ENCODE measurements at regions not wholly inside any gene's neighbourhood (a gene's known extent, or its start where the extent isn't known, plus 50 kb on each side); places are given as distances from the start of the nearest gene placed in this dataset.
A peak's percentile ranks its signal among the peaks of the same experiment; 100 is the strongest.

DNA sequence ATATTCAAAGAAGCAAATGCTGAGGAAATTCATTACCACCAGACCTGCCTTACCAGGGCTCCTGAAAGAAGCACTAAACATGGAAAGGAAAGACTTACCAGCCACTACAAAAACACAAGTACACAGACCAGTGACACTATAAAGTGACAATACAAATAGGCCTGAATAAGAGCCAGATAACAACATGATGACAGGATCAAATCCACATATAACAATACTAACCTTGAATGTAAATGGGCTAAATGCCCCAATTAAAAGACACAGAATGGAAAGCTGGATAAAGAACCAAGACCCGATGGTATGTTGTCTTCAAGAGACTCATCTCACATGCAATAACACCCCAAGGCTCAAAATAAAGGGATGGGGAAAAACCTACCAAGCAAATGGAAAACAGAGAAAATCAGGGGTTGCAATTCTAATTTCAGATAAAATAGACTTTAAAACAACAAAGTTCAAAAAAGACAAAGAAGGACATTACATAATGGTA lies 353.4 kb downstream of the LNPK start:
- no peak for DNase-seq
- TF ChIP-seq GATA1 (IDR thresholded peaks at IDR 0.05; ENCODE audit: low read depth, low read length) (no peak), POLR2A (IDR thresholded peaks at IDR 0.05; ENCODE audit: low read length) (no peak)

DNA sequence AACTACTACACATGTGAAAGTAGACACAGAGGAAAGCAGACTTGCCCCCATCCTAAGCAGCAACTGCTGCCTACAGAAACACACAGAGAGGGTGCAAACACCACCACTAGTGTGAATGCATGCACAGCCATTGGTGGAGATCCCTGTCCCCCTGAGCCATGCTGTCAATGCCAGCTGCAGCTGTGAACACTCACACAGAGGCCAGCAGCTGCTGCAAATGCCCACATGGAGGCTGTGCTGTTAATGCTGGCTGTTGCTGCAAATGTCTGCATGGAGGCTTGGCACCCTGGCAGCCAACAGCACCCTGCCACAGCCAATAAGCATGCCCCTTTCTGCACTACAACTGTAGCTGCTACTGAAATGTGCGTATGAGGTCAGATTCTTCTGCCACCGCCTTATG lies 355.0 kb downstream of the LNPK start:
- TF ChIP-seq POLR2A (IDR thresholded peaks at IDR 0.05; ENCODE audit: low read length) = no peak
- TF ChIP-seq GATA1 (IDR thresholded peaks at IDR 0.05; ENCODE audit: low read depth, low read length) = no peak
- DNase-seq = no peak

DNA sequence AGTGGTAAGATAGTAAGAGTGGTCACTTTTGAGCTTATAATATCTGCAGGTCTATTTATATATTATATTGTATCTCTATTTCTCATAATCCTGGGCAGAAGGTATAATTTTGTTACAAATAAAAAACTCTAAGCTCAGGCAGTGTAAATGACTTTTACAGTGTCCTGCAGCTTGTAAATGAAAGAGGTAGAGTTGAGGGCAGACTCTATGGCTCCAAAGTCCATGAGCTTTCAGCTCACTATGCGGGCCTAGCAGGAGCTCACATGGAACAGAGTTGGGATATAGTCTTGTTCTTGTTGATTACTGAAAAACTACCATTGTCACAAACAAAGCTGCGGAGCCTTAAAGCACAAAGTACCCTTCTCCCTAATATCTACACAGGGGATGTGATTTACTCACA lies 361.4 kb downstream of the LNPK start:
- DNase-seq = no peak
- TF ChIP-seq POLR2A (IDR thresholded peaks at IDR 0.05; ENCODE audit: low read length) = no peak
- TF ChIP-seq GATA1 (IDR thresholded peaks at IDR 0.05; ENCODE audit: low read depth, low read length) = no peak

DNA sequence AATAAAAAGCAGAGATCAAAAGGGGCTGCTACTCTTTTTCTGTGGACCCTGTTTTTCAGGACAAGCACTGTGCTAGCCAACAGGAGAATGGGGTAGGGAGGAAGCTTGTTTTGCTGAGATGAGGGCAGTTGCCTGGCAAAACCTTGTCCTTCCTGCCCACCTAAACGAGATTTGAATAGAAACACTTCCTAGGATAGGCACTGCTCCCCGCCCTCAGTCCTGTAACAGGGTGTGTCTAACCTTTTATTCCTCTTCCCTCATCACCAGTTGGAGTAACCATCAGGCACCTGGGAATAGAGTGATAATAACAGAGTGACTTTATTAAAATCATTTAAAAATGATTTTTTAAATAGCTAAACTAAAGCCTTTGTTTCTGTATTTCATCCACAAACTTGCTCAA lies 368.8 kb downstream of the LNPK start:
- DNase-seq = no peak
- no peak for TF ChIP-seq POLR2A (IDR thresholded peaks at IDR 0.05; ENCODE audit: low read length)
- TF ChIP-seq GATA1 (IDR thresholded peaks at IDR 0.05; ENCODE audit: low read depth, low read length) = no peak

DNA sequence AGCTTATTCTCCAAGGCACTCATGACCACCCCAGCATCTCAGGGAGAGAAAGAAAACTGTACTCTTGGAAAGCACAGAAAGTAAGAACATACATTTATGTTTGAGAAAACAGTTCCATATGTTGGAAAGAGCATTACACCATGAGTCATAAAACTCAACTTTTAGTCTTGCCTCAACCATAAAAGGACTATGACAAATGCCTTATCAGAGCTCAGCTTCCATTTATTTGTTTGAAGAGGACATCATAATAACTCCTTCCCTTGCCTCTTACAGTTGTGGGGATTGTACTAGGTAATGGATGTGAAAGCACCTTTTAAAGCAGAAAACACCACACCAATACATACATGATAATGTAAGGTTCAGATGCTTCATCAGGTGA lies 370.8 kb downstream of the LNPK start:
- no peak for TF ChIP-seq GATA1 (IDR thresholded peaks at IDR 0.05; ENCODE audit: low read depth, low read length)
- no peak for TF ChIP-seq POLR2A (IDR thresholded peaks at IDR 0.05; ENCODE audit: low read length)
- no peak for DNase-seq

DNA sequence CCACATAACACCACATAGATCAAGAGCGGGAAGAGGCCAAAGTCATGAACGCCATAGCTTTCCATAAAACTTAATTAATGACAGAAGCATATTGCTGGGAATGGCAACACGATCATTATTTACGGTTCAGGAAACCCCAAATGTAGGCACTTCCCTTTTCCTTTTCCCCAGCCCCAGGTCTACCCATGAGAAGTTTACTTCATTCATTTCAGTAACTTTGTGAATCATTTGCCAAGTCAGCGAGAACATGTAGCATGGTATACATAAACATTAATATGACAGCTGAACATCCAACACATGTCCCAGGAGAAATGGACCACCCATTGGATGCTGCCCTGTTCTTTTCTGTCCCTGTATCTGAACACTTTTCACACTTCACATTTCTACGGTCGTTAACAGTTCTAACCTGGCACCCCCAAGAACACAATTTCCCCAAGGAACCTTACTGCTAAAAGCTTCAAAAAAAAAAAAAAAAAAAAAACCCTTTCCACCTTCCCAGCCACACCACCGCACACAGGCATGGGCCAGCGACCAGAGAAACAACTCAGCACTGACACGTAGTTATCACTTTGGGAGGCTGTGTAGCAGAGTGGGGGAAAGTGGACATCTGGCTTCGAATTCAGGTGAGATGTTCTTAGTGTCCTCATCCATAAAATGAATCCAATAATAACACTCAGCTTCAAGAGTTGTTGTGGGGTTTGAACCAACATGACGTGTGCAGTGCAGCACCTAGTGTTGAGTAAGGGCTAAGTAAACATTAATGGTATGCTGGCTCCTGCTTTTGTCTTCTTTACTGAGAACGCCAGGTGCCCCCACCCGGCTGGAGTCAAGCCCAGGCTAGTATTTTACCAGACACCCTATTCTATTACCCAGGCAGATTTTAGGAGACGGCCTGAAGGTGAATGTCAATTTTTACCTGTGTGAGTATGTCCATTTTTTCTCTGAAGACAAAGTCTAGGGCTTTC lies 371.5 kb downstream of the LNPK start:
- no peak for TF ChIP-seq GATA1 (IDR thresholded peaks at IDR 0.05; ENCODE audit: low read depth, low read length)
- TF ChIP-seq POLR2A (IDR thresholded peaks at IDR 0.05; ENCODE audit: low read length) = no peak
- no peak for DNase-seq

DNA sequence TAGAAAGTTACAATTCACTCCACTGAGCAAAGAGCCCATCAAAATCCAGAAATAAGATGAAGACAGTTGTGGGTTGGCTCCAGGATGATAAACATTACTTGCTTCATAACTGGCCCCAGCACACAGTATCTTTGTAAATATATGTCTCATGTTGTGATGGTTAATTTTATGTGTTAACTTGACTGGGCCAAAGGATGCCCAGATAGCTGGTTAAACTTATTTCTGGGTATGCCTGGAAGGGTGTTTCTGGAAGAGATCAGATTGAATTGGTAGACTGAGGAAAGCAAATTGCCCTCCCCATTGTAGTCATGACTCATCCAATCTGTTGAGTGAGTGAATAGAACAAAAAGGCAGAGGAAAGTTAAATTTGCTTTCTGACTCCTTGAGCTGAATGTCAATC lies 373.8 kb downstream of the LNPK start:
- no peak for DNase-seq
- TF ChIP-seq GATA1 (IDR thresholded peaks at IDR 0.05; ENCODE audit: low read depth, low read length) = no peak
- no peak for TF ChIP-seq POLR2A (IDR thresholded peaks at IDR 0.05; ENCODE audit: low read length)

DNA sequence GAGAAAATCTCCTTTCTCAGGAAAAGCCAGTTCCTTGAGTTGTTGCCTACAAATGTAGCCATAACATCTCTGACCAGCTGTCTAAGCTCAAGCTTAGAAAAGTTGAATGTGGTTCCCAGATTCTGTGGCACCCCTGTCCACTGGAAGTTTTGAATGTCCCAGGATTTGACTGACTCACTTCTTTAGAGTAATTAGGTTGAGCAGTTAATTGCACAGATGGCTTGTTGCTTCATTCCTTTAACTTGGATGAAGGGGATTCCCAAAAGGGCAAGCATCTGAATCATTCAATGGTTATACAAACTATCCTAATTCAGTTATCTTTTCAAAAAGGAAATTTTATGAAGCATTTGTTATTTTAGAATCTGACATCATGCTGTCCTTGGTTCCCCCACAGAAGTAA lies 374.7 kb downstream of the LNPK start:
- no peak for TF ChIP-seq GATA1 (IDR thresholded peaks at IDR 0.05; ENCODE audit: low read depth, low read length)
- no peak for TF ChIP-seq POLR2A (IDR thresholded peaks at IDR 0.05; ENCODE audit: low read length)
- DNase-seq = no peak

DNA sequence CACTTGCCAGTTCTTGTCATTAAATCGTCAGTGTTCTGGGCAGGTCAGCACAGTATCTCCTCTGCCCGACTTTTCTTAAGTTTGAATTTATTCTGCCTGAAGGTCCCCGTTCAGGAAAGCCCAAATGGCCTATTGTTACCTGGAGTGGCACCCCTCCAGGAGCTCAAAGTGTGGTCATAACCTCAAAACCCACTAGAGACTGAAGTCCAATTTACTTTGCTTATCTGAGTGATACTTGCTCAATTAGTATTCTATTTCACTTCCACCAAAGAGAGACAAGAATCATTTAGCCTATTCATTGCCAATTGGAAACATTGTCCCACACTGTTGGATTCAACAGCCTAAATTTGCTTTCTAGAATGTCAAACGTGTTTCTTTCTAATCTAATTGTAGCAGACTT lies 375.3 kb downstream of the LNPK start:
- TF ChIP-seq GATA1 (IDR thresholded peaks at IDR 0.05; ENCODE audit: low read depth, low read length) (no peak), POLR2A (IDR thresholded peaks at IDR 0.05; ENCODE audit: low read length) (no peak)
- DNase-seq = no peak

DNA sequence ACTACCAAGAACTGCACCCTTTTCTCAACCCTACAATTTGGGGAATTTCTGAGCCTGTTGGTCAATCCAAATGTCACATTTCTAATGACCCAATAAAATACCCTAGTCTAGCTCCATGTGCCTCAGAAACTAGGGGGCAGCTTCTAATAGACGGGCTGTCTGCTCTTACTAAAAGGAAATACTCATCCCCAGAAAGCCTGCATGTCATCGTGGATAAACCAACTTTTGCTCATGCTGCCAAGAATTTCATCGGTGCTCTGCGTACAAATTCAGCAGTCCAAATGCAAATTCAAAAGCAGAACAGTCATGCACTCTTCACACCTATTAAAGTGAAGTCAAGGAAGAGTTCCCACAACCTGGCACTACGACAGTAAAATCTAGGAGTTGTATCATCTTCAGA lies 377.3 kb downstream of the LNPK start:
- no peak for DNase-seq
- TF ChIP-seq GATA1 (IDR thresholded peaks at IDR 0.05; ENCODE audit: low read depth, low read length) (no peak), POLR2A (IDR thresholded peaks at IDR 0.05; ENCODE audit: low read length) (no peak)

DNA sequence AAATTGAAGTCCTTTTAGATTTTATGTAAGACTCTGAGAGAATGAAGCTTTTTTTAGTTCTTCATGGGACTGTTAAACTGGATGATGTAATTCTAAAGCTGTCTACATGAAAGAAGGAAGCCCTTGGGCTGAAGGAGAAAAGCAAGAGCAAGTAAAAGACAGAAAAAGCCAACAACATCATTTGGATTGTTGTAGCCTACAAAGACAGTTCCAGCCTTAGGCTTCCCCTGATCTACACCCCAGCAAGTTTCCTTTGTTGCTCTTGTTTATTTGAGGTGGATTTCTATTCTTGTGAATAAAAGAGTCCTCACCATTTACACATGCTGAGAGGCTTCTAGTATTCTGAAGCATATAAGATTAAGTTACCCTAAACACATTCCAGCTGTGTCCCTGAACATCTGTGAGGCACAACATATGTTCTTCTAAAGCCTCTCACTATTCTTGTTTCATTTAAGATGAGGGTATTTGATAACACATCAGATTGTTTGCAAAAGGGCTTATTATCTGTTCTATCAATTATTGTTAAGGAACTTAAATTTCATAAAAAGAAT lies 377.8 kb downstream of the LNPK start:
- no peak for TF ChIP-seq GATA1 (IDR thresholded peaks at IDR 0.05; ENCODE audit: low read depth, low read length)
- no peak for TF ChIP-seq POLR2A (IDR thresholded peaks at IDR 0.05; ENCODE audit: low read length)

DNA sequence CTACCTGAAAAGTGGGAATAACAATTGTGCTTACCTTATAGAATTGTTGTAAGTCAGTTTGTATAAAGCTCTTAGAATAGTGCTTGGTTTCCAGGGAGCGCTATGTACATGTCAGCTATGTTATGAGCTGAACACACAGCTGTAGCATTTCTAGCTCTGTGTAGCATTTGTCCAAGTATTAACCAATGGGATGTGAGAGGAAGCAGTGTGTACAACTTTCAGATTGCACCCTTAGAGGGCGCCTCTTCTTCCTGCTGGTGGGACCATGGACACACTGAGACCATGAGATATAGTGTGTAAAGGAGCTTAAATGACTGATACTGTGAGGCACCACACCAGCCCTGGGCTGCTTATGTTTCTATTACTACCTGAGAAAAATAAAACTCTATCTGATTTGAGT lies 380.2 kb downstream of the LNPK start:
- peak in 1 of 2 experiments; percentile 18 for DNase-seq
- TF ChIP-seq POLR2A (IDR thresholded peaks at IDR 0.05; ENCODE audit: low read length) (no peak), GATA1 (IDR thresholded peaks at IDR 0.05; ENCODE audit: low read depth, low read length) (no peak)

More for the DNA sequence above, 377.8 kb downstream of the LNPK start:
- no peak for DNase-seq

DNA sequence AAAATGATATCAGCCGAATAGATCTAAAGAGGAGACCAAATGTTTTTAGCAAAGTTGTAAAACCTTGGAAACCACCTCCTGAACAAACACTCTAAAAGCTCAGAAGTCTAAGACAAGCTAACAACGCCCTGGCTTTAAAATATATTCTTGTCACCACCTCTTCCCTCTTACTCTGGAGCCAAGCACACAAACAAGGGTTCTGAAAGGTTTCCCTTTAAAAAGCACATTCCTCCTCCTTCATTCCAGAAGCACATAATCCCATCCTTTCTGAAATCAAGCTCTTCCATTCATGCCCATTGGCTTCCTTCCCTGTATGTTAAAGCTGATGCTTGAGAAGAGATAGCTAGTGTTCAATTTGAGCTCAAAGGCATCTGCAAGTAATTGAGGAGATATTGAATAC lies 382.0 kb downstream of the LNPK start:
- no peak for DNase-seq
- no peak for TF ChIP-seq POLR2A (IDR thresholded peaks at IDR 0.05; ENCODE audit: low read length)
- no peak for TF ChIP-seq GATA1 (IDR thresholded peaks at IDR 0.05; ENCODE audit: low read depth, low read length)

DNA sequence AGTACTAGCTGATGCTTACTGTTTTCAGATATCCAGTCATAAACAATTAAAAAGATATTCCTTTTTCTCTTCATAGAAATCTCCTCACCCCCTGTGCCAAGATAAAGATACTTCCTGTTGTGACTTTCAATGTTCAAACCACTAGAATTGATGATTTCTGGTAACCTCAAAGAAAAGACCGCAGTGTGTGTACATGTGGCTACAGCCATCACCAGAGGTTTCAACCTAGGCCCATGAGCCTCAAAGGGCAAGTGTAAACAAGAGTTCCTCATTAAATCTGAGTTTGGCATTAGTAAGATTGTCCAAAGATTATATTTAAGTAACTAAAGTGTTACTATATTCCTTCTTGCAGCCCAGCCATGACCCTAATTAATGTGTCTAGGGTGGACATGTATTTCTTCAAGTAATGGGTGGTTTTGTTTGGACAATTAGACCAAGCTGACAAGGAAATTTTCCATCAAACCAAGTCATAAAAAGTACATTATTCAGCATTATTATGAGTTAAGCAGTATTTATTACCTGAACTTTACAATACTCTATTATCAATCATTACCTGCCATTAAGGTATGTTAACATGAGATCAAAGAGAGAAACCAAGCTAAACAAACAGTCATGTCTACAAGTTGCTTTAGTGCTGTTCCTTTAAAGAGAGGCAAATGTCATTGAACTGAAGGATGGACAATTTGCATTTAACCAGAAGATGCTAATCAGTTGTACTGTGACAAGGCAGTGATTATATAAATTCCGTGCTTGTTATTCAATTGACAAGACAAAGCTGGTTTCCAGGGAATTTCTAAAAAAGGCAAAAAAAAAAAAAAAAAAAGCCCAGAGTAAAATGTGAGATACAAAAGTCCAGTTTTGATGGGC lies 382.7 kb downstream of the LNPK start:
- no peak for DNase-seq
- TF ChIP-seq POLR2A (IDR thresholded peaks at IDR 0.05; ENCODE audit: low read length) (no peak), GATA1 (IDR thresholded peaks at IDR 0.05; ENCODE audit: low read depth, low read length) (no peak)
